ENCODE measurements at regions not wholly inside any gene's neighbourhood (a gene's known extent, or its start where the extent isn't known, plus 50 kb on each side); places are given as distances from the start of the nearest gene placed in this dataset.
"Not testable (repeated sequence)": the region's sequence is repeated elsewhere in the genome, so short reads cannot be mapped to it uniquely, and the experiment has no call there.

GRCh38 chr9:29958469-29958868 is 2385.2 kb upstream of the C9orf72 start:
- no peak for DNase-seq

GRCh38 chr9:29965834-29966233 is 2392.6 kb upstream of the C9orf72 start:
- no peak for DNase-seq

GRCh38 chr9:29966247-29966646 is 2393.0 kb upstream of the C9orf72 start:
- DNase-seq = no peak

DNA sequence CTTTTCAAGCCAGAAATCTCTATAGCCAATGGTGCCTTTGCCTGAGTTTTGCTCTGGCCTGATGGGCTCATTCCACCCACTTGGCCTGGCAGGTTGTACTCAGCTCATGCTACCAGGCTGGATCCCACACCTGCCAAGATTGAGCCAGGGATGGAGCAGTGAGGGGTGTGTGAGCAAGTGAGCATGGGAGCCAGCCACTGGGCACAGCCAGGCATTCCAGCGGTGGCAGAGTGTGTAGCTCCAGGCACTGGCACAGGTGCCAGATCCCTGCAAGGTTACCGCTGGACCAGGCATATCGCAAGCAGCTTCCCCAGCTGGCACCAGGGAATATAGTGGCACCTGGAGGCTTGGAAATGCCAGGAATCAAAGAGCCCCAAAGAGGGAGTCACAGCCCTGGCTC is 2395.6 kb upstream of the C9orf72 start:
- no peak for DNase-seq

- DNase-seq = no peak
Measured at GRCh38 chr9:29969408-29969807, 2396.1 kb upstream of the C9orf72 start.

DNA sequence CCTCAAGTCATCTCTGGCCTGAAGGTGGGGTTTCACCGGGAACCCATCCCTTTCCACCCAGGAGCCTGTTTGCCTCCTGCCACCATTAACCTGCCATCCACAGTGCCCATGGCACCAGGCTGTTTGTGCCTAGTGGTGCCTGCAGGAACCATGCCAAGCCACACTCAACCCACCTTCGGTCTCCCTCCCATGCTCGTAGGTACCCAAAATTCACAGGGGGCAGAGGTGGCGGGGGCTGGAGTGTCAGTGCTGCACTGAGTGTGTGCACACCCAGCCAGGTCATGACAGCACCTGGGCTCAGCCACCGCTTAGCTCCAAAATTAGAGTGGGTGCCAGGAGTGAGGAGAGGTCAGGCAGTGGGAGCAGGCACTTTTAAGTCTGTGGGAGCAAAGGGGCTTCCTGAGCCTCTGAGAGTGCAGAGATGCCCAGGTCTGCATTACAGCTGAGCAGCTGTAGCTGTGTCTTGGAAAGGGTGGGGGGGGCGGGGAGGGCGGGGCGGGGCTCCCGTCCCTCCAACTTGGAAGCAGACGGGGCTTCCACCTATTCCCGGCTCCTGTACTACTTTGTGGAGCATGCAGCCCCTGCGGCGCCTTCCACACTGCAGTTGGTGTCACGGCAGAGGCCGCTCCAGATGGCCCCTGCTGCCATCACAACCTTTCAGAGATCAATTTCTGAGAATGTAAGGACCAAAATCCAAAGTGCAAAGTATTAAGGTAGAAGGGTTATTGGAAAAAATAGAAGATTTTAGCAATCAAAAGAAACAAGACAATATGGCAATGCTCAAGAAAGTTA is 2396.8 kb upstream of the C9orf72 start:
- no peak for DNase-seq

DNA sequence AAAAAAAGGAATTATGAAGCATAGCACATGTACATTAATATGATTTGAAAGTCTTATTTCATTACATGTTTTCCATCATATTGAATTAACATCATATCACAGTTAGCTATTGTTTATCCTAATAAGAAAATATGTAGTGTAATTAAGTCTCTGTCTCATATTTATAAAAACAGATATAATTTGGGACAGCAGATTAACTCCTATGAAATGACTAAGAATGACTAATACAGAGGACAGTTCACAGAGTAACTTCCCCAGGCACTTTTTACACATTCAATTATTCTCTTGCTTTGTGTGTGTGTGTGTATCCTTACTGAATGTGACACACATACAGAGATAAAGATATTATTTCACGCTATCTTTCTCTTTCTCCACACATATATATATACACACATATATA is 2400.9 kb upstream of the C9orf72 start:
- DNase-seq = no peak

DNA sequence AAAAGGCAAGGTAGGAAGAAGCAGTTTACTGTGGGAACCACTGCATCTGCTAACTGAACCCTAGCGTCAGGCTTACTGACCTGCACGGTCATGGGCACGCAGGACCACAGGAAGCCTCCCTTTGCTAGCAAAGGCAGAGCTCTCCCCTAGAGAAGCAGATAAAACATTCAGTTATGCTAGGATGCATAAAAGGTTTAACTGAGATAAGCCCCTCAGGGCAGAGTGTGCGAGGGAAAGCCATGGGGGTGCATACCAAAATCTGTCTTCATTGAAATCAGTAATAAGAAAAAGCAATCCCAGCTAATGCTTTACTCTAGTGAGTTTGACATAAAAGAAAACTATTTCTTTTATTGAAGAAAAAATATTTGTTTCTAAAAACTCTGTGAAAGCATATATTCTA is 2403.7 kb upstream of the C9orf72 start:
- no peak for DNase-seq

DNA sequence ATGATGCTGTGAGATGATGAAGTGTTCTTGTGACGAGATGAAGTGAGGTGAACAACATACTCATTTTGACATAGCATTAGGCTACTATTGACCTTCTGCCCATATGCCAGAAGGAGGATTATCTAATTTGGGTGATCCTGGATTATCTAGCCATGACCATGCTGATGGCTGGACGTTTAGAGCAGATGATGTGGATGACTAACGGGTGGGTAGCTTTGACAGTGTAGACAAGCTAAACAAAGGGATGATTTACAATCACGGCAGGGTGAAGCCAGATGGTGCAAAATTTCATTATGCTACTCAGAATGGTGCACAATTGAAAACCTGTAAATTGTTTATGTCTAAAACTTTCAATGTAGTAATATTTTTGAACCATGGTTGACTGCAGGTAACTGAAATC is 2403.4 kb upstream of the ACO1 start:
- no peak for DNase-seq

GRCh38 chr9:29999645-30000044 is 2384.8 kb upstream of the ACO1 start:
- no peak for DNase-seq

GRCh38 chr9:30010691-30011090 is 2373.8 kb upstream of the ACO1 start:
- DNase-seq = no peak

GRCh38 chr9:30012622-30013021 is 2371.8 kb upstream of the ACO1 start:
- no peak for DNase-seq

- no peak for DNase-seq
Measured at GRCh38 chr9:30015073-30015472, 2369.4 kb upstream of the ACO1 start.

GRCh38 chr9:30020161-30020560 is 2364.3 kb upstream of the ACO1 start:
- DNase-seq = no peak

DNA sequence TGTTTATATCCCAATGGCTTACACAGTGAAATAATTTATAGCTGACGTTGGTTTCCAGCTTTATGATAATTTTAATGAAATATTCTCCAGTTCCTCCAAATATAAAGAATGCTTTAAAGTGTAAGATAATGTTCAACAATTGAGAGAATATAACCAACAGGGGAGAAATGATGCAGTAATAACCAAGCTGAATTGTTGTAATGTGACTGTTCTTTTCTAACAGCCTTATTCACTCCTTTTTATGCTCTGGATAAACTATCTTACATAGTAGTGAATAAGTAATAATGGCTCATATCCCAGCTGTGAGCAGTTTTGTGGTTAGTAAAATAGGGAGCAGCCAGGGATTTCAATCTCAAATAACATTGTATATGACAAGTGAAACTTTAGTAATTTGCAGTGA is 2348.7 kb upstream of the ACO1 start:
- DNase-seq = no peak

GRCh38 chr9:30036558-30036957 is 2347.9 kb upstream of the ACO1 start:
- no peak for DNase-seq

GRCh38 chr9:30039712-30040111 is 2344.7 kb upstream of the ACO1 start:
- DNase-seq = no peak

DNA sequence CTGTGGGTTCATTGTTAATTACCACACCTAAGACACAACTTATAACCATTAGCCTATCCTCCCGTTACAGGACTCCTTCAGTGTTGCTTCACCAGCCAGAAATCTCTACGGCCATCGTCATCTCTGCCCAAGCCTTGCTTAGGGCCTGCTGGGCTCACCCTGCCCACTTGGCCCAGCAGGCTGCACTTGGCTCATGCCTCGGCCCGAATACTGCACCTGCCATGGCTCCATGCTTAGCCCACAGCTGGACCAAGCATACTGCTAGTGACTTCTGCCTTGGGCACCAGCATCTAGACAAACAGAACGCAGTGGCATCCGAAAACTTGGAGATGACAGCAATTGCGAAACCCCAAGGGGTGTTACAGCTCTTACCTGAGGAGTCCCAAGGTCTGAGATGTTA is 2336.0 kb upstream of the ACO1 start:
- DNase-seq = no peak

DNA sequence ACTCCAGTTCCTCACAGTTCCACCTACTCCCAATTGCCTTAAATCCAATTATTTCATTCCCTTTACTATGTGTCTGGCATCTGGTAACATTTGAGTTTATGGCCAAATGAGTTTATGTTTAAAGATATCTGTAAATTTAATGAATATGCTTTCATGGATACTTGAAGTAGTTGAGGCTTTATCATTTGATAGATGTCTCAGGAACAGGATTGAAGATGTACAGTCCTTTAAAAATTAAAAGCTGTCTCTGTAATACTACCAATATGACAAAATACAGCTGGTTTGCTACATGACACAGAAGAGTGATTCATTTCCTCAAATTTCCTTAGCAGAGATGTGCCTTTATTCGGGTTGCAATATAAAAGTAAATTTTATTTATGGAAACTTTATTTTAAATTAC is 2326.0 kb upstream of the ACO1 start:
- DNase-seq = no peak

- no peak for DNase-seq
Measured at GRCh38 chr9:30060976-30061375, 2323.5 kb upstream of the ACO1 start.

DNA sequence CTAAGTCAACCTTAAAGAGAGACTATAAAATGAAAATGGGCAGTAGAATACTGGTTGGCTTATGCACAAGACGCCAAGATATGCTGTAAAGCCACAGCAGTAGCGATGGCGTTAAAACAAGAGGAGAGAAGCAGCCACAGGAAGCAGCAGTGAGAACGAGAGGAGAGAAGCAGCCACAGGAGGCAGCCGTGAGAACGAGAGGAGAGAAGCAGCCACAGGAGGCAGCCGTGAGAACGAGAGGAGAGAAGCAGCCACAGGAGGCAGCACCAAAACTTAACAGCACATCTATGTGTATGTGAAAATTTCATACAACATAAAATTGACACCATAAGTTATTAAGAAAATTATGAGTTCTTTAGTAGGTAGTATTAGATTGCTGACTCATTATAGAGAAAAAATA is 2318.6 kb upstream of the ACO1 start:
- no peak for DNase-seq

- not testable (repeated sequence) for DNase-seq
Measured at GRCh38 chr9:30069236-30069635, 2315.2 kb upstream of the ACO1 start.

DNA sequence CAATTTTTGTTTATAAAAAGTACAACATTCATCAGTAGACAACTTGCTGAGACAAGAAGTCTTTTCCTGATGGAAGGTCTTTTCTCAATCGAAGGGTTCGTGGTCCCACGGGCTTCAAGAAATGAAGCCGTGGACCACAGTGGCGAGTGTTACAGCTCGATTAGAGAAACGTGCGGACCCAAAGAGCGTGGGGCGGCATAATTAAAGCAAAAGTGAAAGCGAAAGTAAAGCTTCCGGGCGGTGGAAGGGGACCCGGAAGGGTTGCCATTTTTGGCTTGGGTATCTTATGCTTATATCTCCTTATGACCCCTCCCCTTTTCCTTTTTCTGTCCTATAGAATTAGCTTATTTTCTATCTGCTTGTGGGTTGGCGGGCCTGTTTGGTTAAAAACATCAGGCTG is 2309.4 kb upstream of the ACO1 start:
- peak in 1 of 2 experiments; percentile 38 for DNase-seq

GRCh38 chr9:30075451-30076199 is 2308.8 kb upstream of the ACO1 start:
- no peak for DNase-seq

DNA sequence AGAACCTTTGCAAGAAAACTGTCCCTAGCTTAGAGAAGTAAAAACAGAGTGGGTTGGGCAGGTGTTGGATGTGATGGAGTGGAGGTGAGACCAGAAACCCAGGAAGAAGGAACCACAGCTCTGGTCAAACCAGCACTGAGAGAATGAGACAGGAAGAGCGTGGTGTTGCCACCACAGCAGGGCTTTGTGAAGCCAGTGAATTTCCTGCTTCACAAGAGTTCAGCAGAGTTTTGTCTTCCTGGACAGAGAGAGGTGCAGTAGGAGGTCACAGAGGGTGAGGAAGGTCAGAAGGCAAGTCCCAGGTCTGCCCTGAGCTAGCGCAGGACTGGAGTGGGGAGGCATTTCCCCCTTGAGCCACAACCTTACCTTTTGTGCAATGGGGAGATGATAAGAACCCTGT is 2306.2 kb upstream of the ACO1 start:
- no peak for DNase-seq

Measured in NCI-H526 (cell line).